K562 (cell line): ENCODE measurements at regions not wholly inside any gene's neighbourhood (a gene's known extent, or its start where the extent isn't known, plus 50 kb on each side); places are given as distances from the start of the nearest gene placed in this dataset.

ENCODE experiments used
- ATAC-seq: fragments of 200-7000 bp; cut with Tn5 transposase; 3 replicates; pipeline ENCODE4 v1.9.1; 2020; ENCODE audit warnings: moderate library complexity
- BruUV-seq: library from RNA; stranded (reverse); fragments of 400-500 nt; replicated peaks from 2 replicates; lab custom pipeline; 2021; lab: Mats Ljungman, UMichigan
- CTCF ChIA-PET: fragments of 300-600 bp; formaldehyde crosslinking; extraction: SDS; loops from one replicate; lab custom pipeline; 2021; ENCODE audit warnings: low intra/inter-chr PET ratio; lab: Yijun Ruan, JAX
- POLR2A ChIA-PET: fragments of 300-600, 350-650 bp; sonication (Branson Sonifier 250); formaldehyde crosslinking; extraction: SDS; loops from one replicate; lab custom pipeline; 2021; ENCODE audit warnings: antibody characterized with exemption, inconsistent platforms; lab: Yijun Ruan, JAX
- DNase-seq, 4 experiments: peaks; one replicate each; pipeline versions ENCODE4 v3.0.0 to v3.0.0-alpha.2; 2011 to 2018; ENCODE audit warnings: low spot score in 3 of 4, mixed read lengths in 3 of 4; ENCODE audit errors: extremely low read depth in 1 of 4
- FAIRE-seq: peaks from 2 replicates; lab custom pipeline; 2011; peaks lifted over from hg19 to GRCh38; lab: Jason Lieb, UNC
- H2AFZ ChIP-seq: 2 replicates; pipeline ENCODE4 v1.6.0; 2011; ENCODE audit warnings: low read depth, low read length, control low read depth, inconsistent platforms
- H3K27ac ChIP-seq: fragments of 200-600 bp; 3 replicates; pipeline ENCODE4 v1.8.0; 2011; ENCODE audit warnings: low read depth, mild to moderate bottlenecking, control low read depth, inconsistent platforms, low read length, moderate library complexity, mixed read lengths; ENCODE audit errors: extremely low read depth
- H3K27me3 ChIP-seq, 2 experiments: fragments of 300-600 bp in 1 of 2; 2 replicates in 1 of 2; 3 replicates in 1 of 2; pipeline versions ENCODE4 v1.6.0 to v1.8.0; 2011; ENCODE audit warnings: inconsistent platforms in 2 of 2, low read length in 2 of 2, mild to moderate bottlenecking in 1 of 2, mixed read lengths in 1 of 2, moderate library complexity in 1 of 2; ENCODE audit not compliant: control insufficient read depth in 2 of 2, insufficient read depth in 2 of 2
- H3K36me3 ChIP-seq: fragments of 300-600 bp; 3 replicates; pipeline ENCODE4 v1.8.0; 2011; ENCODE audit warnings: mild to moderate bottlenecking, low read length, inconsistent platforms; ENCODE audit not compliant: control insufficient read depth, insufficient read depth
- H3K4me1 ChIP-seq, 2 experiments: fragments of 200-600 bp in 1 of 2; replicated peaks in 1 of 2; 2 replicates in 1 of 2; 3 replicates in 1 of 2; pipeline versions ENCODE4 v1.5.1 to v1.8.0; 2011; ENCODE audit warnings: inconsistent platforms in 2 of 2, low read length in 2 of 2, mild to moderate bottlenecking in 1 of 2, mixed read lengths in 1 of 2, moderate library complexity in 1 of 2; ENCODE audit not compliant: control insufficient read depth in 2 of 2, insufficient read depth in 2 of 2
- H3K4me2 ChIP-seq: 2 replicates; pipeline ENCODE4 v1.6.1; 2011; ENCODE audit warnings: low read length, control low read depth, inconsistent platforms, mixed read lengths; ENCODE audit not compliant: insufficient read depth
- H3K4me3 ChIP-seq: fragments of 200-600 bp; sonication (generic), shearing (Covaris generic); 2 replicates; pipeline ENCODE4 v1.5.1; 2016; ENCODE audit warnings: control low read depth, inconsistent platforms
- H3K79me2 ChIP-seq: fragments of 200-600 bp; 3 replicates; pipeline ENCODE4 v1.8.0; 2011; ENCODE audit warnings: low read length, inconsistent platforms; ENCODE audit not compliant: control insufficient read depth, insufficient read depth
- H3K9ac ChIP-seq, 2 experiments: 2 replicates each; pipeline versions ENCODE4 v1.6.0 to v1.6.1; 2011; ENCODE audit warnings: low read depth in 2 of 2, low read length in 2 of 2, control low read depth in 1 of 2, inconsistent platforms in 1 of 2, mild to moderate bottlenecking in 1 of 2, mixed read lengths in 1 of 2; ENCODE audit not compliant: insufficient read depth in 1 of 2
- H3K9me1 ChIP-seq: one replicate; pipeline ENCODE4 v1.6.0; 2011; ENCODE audit warnings: inconsistent platforms, mild to moderate bottlenecking, low read length, moderate library complexity; ENCODE audit not compliant: control insufficient read depth, insufficient read depth
- H3K9me3 ChIP-seq: replicated peaks from 2 replicates; pipeline ENCODE4 v1.5.1; 2011; ENCODE audit warnings: low read depth, low read length, inconsistent platforms; ENCODE audit not compliant: control insufficient read depth, insufficient read depth
- H4K20me1 ChIP-seq: replicated peaks from 2 replicates; pipeline ENCODE4 v1.6.1; 2011; ENCODE audit warnings: low read length, inconsistent platforms, mixed read lengths; ENCODE audit not compliant: control insufficient read depth, insufficient read depth
- FOSL1 ChIP-seq: fragments of 200-800 bp; sonication (Bioruptor generic); conservative IDR thresholded peaks from 2 replicates; pipeline ENCODE4 v1.6.1; 2016; ENCODE audit warnings: missing genetic modification characterization, missing compliant biosample characterization
- HLTF ChIP-seq: fragments of 450-650 bp; IDR thresholded peaks from 2 replicates; pipeline ENCODE4 v1.6.1; 2016
- JUN ChIP-seq, 2 experiments: sonication (generic) in 1 of 2; formaldehyde crosslinking in 1 of 2; IDR thresholded peaks; 2 replicates each; pipeline versions ENCODE4 v1.6.1 to v1.8.0; 2012 to 2022; ENCODE audit warnings: borderline replicate concordance in 2 of 2, mild to moderate bottlenecking in 2 of 2, improper control_type of control experiment in 1 of 2, low read depth in 1 of 2, low read length in 1 of 2, missing genetic modification reagents in 1 of 2
- JUND ChIP-seq, 2 experiments: IDR thresholded peaks; 2 replicates in 1 of 2; 3 replicates in 1 of 2; pipeline ENCODE4 v1.6.1; 2011; ENCODE audit warnings: borderline replicate concordance in 2 of 2, low read depth in 2 of 2, low read length in 2 of 2, improper control_type of control experiment in 1 of 2, missing biosample characterization in 1 of 2, missing genetic modification characterization in 1 of 2, missing genetic modification reagents in 1 of 2
- KDM2B ChIP-seq: fragments of 250-450 bp; sonication (Bioruptor Pico); IDR thresholded peaks from 2 replicates; pipeline ENCODE4 v1.8.0; 2021; ENCODE audit warnings: mild to moderate bottlenecking, moderate library complexity
- RCOR1 ChIP-seq, 2 experiments: IDR thresholded peaks; 2 replicates each; pipeline ENCODE4 v1.6.1; 2012; ENCODE audit warnings: low read depth in 2 of 2, low read length in 2 of 2, borderline replicate concordance in 1 of 2, improper control_type of control experiment in 1 of 2
- ZBTB1 ChIP-seq: sonication (generic); formaldehyde crosslinking; IDR thresholded peaks from 2 replicates; pipeline ENCODE4 v1.8.1; 2023; ENCODE audit warnings: missing genetic modification reagents, low read depth, mild to moderate bottlenecking, borderline replicate concordance
- ZNF584 ChIP-seq: fragments of 200-800 bp; sonication (Bioruptor generic); IDR thresholded peaks from 2 replicates; pipeline ENCODE4 v1.6.1; 2016; ENCODE audit warnings: low read depth, mild to moderate bottlenecking, missing genetic modification characterization, missing compliant biosample characterization
- WGBS: fragments of 100-300 bp; shearing (Covaris generic); methylation state at CpG from one replicate; pipeline ENCODE4 v1.1.6; 2016; ENCODE audit warnings: low coverage, mixed read lengths; ENCODE audit not compliant: insufficient coverage; ENCODE audit errors: missing lambda C conversion rate; 5-methylcytosine and 5-hydroxymethylcytosine counted together
- in situ Hi-C: fragments of 300-500 bp; cut with MboI; formaldehyde crosslinking; loops from 4 replicates; pipeline ENCODE4 v1.15.0; 2018; ENCODE audit warnings: inconsistent platforms, mixed read lengths
- intact Hi-C: fragments of 100-400 bp; cut with micrococcal nuclease; formaldehyde crosslinking; loops from 2 replicates; pipeline ENCODE4 v1.14.2; 2022
- TF ChIP-seq, protein P1 (sequence below), 2 experiments: fragments of 450-650 bp in 1 of 2; sonication (generic) in 1 of 2; formaldehyde crosslinking in 1 of 2; IDR thresholded peaks in 1 of 2; conservative IDR thresholded peaks in 1 of 2; 2 replicates each; pipeline versions ENCODE4 v1.6.1 to v1.8.1; 2016 to 2023; ENCODE audit warnings: mild to moderate bottlenecking in 2 of 2, moderate library complexity in 2 of 2, inconsistent platforms in 1 of 2, missing genetic modification reagents in 1 of 2
- TF ChIP-seq, protein P2 (sequence below): fragments of 450-650 bp; IDR thresholded peaks from 2 replicates; pipeline ENCODE4 v1.6.1; 2016; ENCODE audit warnings: low read depth, mild to moderate bottlenecking, moderate library complexity

DNA sequence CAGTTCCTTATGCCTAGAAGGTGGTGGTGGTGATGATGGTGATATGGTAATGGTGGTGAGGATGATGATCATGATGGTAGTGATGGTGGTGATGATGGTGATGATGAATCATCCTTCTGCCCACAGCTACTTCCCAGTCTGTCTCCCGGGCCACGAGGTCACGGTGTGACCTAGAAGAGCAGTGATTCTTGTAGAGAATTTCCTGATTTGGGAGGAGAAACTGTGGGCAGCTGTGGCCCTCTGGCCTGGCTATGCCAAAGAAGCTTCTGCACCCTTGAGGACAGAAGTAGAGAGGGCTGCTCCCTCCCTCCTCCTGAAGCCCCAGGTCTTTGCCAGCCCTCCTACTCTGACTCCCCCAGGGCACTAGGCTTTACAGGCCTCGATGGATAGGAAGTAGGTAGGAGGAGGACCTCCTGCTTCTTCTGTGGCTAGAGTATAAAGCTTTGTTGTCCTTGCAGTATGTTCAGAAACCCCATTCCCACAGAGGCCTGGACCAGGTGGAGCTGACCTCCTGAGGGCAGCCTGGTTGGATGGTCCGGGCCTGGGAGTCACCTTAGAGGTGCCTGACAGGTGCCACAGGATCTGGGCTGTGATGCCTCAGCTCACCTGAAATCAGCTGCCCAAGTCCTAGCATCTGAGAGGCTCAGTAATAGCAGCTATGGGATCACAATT is 57.9 kb upstream of the EPAS1 start:
- no peak for FAIRE-seq
- no peaks in the 10 kb centered on the region; the same call in 1 of the 2 replicates for H4K20me1 ChIP-seq
- H3K4me3 ChIP-seq: no peak overlapping the region
- in situ Hi-C loops: no loop called here
- no peak overlapping the region for H2AFZ ChIP-seq
- ChIA-PET CTCF (no interaction called here), POLR2A (interaction anchor here (0.6 kb wide), 2 partner anchors 235 to 489 kb away, joined by 3 read pairs; no protein-coding TSS in a partner anchor)
- TF ChIP-seq JUN (IDR thresholded peaks at IDR 0.05; ENCODE audit: borderline replicate concordance, low read depth, low read length): 0 out of 2 replicates have a peak, but pooled peaks have one; percentile 41
- TF ChIP-seq JUN (CRISPR knock-in tag; IDR thresholded peaks at IDR 0.05; ENCODE audit: borderline replicate concordance): no peak
- peak in 1 of 2 experiments; percentile 63; a peak in 1 of 4 replicates for TF ChIP-seq RCOR1 (IDR thresholded peaks at IDR 0.05; ENCODE audit: borderline replicate concordance in 1 of 2, low read depth in 2 of 2, low read length in 2 of 2)
- no peak for TF ChIP-seq KDM2B (CRISPR knock-in tag)
- TF ChIP-seq, protein P1, sequence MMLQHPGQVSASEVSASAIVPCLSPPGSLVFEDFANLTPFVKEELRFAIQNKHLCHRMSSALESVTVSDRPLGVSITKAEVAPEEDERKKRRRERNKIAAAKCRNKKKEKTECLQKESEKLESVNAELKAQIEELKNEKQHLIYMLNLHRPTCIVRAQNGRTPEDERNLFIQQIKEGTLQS (IDR thresholded peaks at IDR 0.05): peak; percentile 59; the same call in 1 of the 2 replicates
- TF ChIP-seq, protein P1 (CRISPR knock-in tag; conservative IDR thresholded peaks at IDR 0.05): no peak
- TF ChIP-seq, protein P2, sequence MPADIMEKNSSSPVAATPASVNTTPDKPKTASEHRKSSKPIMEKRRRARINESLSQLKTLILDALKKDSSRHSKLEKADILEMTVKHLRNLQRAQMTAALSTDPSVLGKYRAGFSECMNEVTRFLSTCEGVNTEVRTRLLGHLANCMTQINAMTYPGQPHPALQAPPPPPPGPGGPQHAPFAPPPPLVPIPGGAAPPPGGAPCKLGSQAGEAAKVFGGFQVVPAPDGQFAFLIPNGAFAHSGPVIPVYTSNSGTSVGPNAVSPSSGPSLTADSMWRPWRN: no peak
- TF ChIP-seq HLTF: no peak
- TF ChIP-seq ZBTB1 (CRISPR knock-in tag): no peak
- no peak for TF ChIP-seq ZNF584 (CRISPR knock-in tag)
- TF ChIP-seq FOSL1 (tag): 0 out of 2 replicates have a peak, but pooled peaks have one; percentile 48
- TF ChIP-seq JUND (IDR thresholded peaks at IDR 0.05; ENCODE audit: borderline replicate concordance, low read depth, low read length): peak; percentile 41; the same call in 1 of the 2 replicates
- no peak for TF ChIP-seq JUND (tag; IDR thresholded peaks at IDR 0.05; ENCODE audit: borderline replicate concordance, low read depth, low read length)
- intact Hi-C loops: no loop called here
- no peak for DNase-seq
- no peak overlapping the region for H3K27ac ChIP-seq
- no peaks in the 10 kb centered on the region for H3K36me3 ChIP-seq
- H3K9me3 ChIP-seq: no peaks in the 10 kb centered on the region
- H3K9ac ChIP-seq: no peak overlapping the region
- H3K9me1 ChIP-seq: no peaks in the 10 kb centered on the region
- no peak for ATAC-seq
- BruUV-seq: no TSS peak
- H3K4me1 ChIP-seq: no peaks in the 10 kb centered on the region
- no peak overlapping the region for H3K4me2 ChIP-seq
- 4% methylated on average over 5 of the region's 5 CpGs for WGBS
- no peaks in the 10 kb centered on the region for H3K79me2 ChIP-seq
- H3K27me3 ChIP-seq: no peaks in the 10 kb centered on the region
